ENCODE measurements at regions not wholly inside any gene's neighbourhood (a gene's known extent, or its start where the extent isn't known, plus 50 kb on each side); places are given as distances from the start of the nearest gene placed in this dataset.

DNA sequence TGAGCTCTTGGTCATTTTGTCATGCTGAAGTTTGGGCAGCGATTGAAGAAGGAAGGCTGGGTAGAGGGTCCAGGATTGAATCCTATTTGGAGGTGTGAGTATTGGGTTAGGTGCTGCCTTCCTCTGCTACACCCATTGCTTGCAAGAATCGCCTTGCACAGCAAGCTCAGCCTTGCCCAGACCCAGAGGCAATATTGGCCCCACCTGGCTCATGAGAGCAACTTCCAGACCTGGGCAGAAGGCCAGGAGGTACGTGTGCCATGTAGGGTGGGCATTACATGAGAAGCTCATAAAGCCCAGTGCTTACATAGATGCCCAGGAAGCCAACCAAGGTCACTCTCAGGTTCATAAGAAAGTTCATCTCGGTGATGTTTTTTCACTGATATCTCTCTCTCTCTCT is 718.0 kb downstream of the EFNB2 start:
- Histone ChIP-seq H3K27ac (no peak overlapping the region), H3K4me1 (no peaks in the 10 kb centered on the region), H3K9me3 (no peaks in the 10 kb centered on the region), H3K27me3 (no peaks in the 10 kb centered on the region), H3K36me3 (no peaks in the 10 kb centered on the region), H3K4me3 (no peak overlapping the region)
- no peak for DNase-seq
- intact Hi-C loops (cut with DNase I) = no loop called here
- no peak for ATAC-seq
- TF ChIP-seq, protein P1, sequence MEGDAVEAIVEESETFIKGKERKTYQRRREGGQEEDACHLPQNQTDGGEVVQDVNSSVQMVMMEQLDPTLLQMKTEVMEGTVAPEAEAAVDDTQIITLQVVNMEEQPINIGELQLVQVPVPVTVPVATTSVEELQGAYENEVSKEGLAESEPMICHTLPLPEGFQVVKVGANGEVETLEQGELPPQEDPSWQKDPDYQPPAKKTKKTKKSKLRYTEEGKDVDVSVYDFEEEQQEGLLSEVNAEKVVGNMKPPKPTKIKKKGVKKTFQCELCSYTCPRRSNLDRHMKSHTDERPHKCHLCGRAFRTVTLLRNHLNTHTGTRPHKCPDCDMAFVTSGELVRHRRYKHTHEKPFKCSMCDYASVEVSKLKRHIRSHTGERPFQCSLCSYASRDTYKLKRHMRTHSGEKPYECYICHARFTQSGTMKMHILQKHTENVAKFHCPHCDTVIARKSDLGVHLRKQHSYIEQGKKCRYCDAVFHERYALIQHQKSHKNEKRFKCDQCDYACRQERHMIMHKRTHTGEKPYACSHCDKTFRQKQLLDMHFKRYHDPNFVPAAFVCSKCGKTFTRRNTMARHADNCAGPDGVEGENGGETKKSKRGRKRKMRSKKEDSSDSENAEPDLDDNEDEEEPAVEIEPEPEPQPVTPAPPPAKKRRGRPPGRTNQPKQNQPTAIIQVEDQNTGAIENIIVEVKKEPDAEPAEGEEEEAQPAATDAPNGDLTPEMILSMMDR (IDR thresholded peaks at IDR 0.05) = no peak
- WGBS, 2 donors = 90 to 93% methylated on average over 4 of the region's 4 CpGs

DNA sequence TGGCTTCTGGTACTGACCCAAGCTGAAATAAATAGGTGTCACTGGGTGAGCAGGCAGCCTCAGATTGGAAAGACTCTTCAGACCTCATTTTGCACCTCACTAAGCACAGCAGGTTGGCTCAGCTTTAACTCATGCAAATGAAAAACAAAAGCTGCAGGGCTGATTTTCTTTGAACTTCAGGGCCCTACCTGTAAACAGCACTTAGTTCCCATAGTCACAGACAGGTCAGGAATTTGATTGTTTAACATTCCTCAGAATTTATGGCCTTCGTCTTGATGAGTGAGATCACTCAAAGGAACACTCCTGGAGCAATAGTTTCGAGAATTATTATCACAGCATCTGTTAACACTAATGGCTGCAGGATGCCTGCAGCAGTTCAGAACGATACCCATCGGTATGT is 718.5 kb downstream of the EFNB2 start:
- TF ChIP-seq, protein P1 (IDR thresholded peaks at IDR 0.05) = no peak
- H3K4me3 ChIP-seq = no peak overlapping the region
- H3K9me3 ChIP-seq = no peaks in the 10 kb centered on the region
- H3K36me3 ChIP-seq = no peaks in the 10 kb centered on the region
- no peaks in the 10 kb centered on the region for H3K27me3 ChIP-seq
- no peak for ATAC-seq
- H3K27ac ChIP-seq = no peak overlapping the region
- H3K4me1 ChIP-seq = no peaks in the 10 kb centered on the region
- 82 to 86% methylated on average over 4 of the region's 4 CpGs for WGBS, 2 donors
- intact Hi-C loops (cut with DNase I) = no loop called here
- no peak for DNase-seq

DNA sequence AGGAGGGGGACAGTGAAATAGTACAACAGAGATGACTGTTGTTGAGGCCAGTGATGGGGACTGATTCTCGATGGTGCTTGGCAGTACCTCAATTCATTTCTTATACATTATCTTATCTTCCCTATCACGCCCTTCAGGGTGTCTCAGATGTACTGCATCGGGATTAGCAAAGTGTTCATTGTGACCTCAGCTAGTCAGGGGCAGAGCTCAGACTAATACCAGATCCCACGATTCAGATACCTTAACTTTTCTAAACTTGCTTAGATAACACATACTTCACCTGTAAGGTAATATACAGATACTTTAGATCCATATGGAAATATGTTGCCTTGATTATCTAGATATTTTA is 720.6 kb downstream of the EFNB2 start:
- DNase-seq (no peak), ATAC-seq (no peak)
- no peaks in the 10 kb centered on the region for H3K4me1 ChIP-seq
- no peaks in the 10 kb centered on the region for H3K36me3 ChIP-seq
- no peaks in the 10 kb centered on the region for H3K9me3 ChIP-seq
- H3K27me3 ChIP-seq = no peaks in the 10 kb centered on the region
- intact Hi-C loops (cut with DNase I) = no loop called here
- WGBS, 2 donors = 46 to 48% methylated on average over 4 of the region's 4 CpGs
- H3K4me3 ChIP-seq = no peak overlapping the region
- TF ChIP-seq, protein P1 (IDR thresholded peaks at IDR 0.05) = no peak
- H3K27ac ChIP-seq = no peak overlapping the region

DNA sequence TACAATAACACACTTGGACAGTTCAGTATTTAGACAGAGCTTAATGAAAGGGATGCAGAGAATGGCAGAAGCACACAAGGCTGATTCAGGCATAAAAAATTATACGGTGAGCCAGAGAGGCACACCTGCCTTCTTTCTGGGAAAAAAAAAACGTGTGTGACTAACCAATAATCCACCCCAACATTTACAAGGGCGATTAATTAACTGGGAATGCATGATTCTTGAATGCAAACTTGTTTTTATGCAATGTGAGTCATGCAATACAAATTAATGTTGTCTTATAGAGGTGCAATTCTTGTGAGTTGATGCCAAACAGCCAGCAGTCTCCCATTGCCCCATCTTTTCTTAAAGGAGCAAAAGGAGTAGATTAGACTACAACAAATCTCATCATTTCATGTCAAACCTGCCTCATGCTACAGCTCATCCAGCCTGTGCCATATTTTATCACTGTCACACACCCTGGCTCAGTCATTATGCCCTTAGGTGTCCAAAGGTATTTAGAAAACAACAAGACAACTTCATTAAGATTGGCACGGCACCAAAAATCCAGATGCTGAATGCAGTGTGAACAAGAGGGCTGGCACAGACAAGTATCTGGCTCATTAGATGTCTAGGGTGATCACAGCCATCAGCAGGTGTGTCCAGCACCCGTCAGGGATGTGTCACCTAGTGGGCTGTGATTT is 721.1 kb downstream of the EFNB2 start:
- Histone ChIP-seq H3K9me3 (no peaks in the 10 kb centered on the region), H3K36me3 (no peaks in the 10 kb centered on the region)
- WGBS, 2 donors = 74 to 88% methylated on average over 5 of the region's 5 CpGs

More for the DNA sequence above, 721.1 kb downstream of the EFNB2 start:
- TF ChIP-seq, protein P1 (IDR thresholded peaks at IDR 0.05) = no peak
- Histone ChIP-seq H3K27me3 (no peaks in the 10 kb centered on the region), H3K4me3 (no peak overlapping the region), H3K27ac (no peak overlapping the region), H3K4me1 (no peaks in the 10 kb centered on the region)
- intact Hi-C loops (cut with DNase I) = no loop called here
- ATAC-seq = no peak
- DNase-seq = no peak
